ENCODE measurements at regions not wholly inside any gene's neighbourhood (a gene's known extent, or its start where the extent isn't known, plus 50 kb on each side); places are given as distances from the start of the nearest gene placed in this dataset.

GRCh38 chr1:232519186-232519585 is 110.7 kb downstream of the SIPA1L2 start:
- no peaks in the 10 kb centered on the region for H3K36me3 Mint-ChIP-seq
- no peaks in the 10 kb centered on the region for H3K4me1 Mint-ChIP-seq
- no peak for DNase-seq
- no peak overlapping the region for H3K27ac Mint-ChIP-seq
- no peak overlapping the region for H3K4me3 Mint-ChIP-seq
- H3K27me3 Mint-ChIP-seq: peaks cover 8% of the 10 kb centered on the region
- CTCF ChIA-PET: interaction anchor here (1.2 kb wide), 1 partner anchor 652 kb away, joined by 3 read pairs; no protein-coding TSS in a partner anchor
- H3K9me3 Mint-ChIP-seq: no peaks in the 10 kb centered on the region

GRCh38 chr1:232518349-232518748 is 111.6 kb downstream of the SIPA1L2 start:
- Mint-ChIP-seq H3K9me3 (no peaks in the 10 kb centered on the region), H3K4me1 (no peaks in the 10 kb centered on the region), H3K36me3 (no peaks in the 10 kb centered on the region), H3K4me3 (no peak overlapping the region), H3K27ac (no peak overlapping the region), H3K27me3 (peaks cover 8% of the 10 kb centered on the region)
- CTCF ChIA-PET: interaction anchor here (1.2 kb wide), 1 partner anchor 651 kb away, joined by 3 read pairs; no protein-coding TSS in a partner anchor
- DNase-seq: no peak

- CTCF ChIA-PET: no interaction called here
- no peaks in the 10 kb centered on the region for H3K9me3 Mint-ChIP-seq
- H3K36me3 Mint-ChIP-seq: no peaks in the 10 kb centered on the region
- H3K27ac Mint-ChIP-seq: no peak overlapping the region
- H3K4me1 Mint-ChIP-seq: no peaks in the 10 kb centered on the region
- no peak for DNase-seq
- H3K4me3 Mint-ChIP-seq: no peak overlapping the region
- H3K27me3 Mint-ChIP-seq: peaks cover 8% of the 10 kb centered on the region
Measured at GRCh38 chr1:232517204-232517603, 112.7 kb downstream of the SIPA1L2 start.

- H3K27ac Mint-ChIP-seq: no peak overlapping the region
- H3K9me3 Mint-ChIP-seq: no peaks in the 10 kb centered on the region
- CTCF ChIA-PET: no interaction called here
- no peaks in the 10 kb centered on the region for H3K36me3 Mint-ChIP-seq
- H3K4me1 Mint-ChIP-seq: no peaks in the 10 kb centered on the region
- no peak for DNase-seq
- H3K4me3 Mint-ChIP-seq: no peak overlapping the region
- H3K27me3 Mint-ChIP-seq: peaks cover 4% of the 10 kb centered on the region
Measured at GRCh38 chr1:232515706-232516105, 114.2 kb downstream of the SIPA1L2 start.

GRCh38 chr1:232512712-232513111 is 117.2 kb downstream of the SIPA1L2 start:
- H3K27me3 Mint-ChIP-seq: peaks cover 4% of the 10 kb centered on the region
- DNase-seq: no peak
- H3K27ac Mint-ChIP-seq: no peak overlapping the region
- H3K4me3 Mint-ChIP-seq: no peak overlapping the region
- no peaks in the 10 kb centered on the region for H3K4me1 Mint-ChIP-seq
- CTCF ChIA-PET: no interaction called here
- H3K36me3 Mint-ChIP-seq: no peaks in the 10 kb centered on the region
- H3K9me3 Mint-ChIP-seq: no peaks in the 10 kb centered on the region

GRCh38 chr1:232511172-232511571 is 118.8 kb downstream of the SIPA1L2 start:
- DNase-seq: no peak
- H3K27me3 Mint-ChIP-seq: peaks cover 4% of the 10 kb centered on the region
- H3K36me3 Mint-ChIP-seq: no peaks in the 10 kb centered on the region
- H3K4me1 Mint-ChIP-seq: no peaks in the 10 kb centered on the region
- no peaks in the 10 kb centered on the region for H3K9me3 Mint-ChIP-seq
- CTCF ChIA-PET: no interaction called here
- no peak overlapping the region for H3K27ac Mint-ChIP-seq
- no peak overlapping the region for H3K4me3 Mint-ChIP-seq

GRCh38 chr1:232510367-232511110 is 119.4 kb downstream of the SIPA1L2 start:
- no peaks in the 10 kb centered on the region for H3K9me3 Mint-ChIP-seq
- no peak for DNase-seq
- CTCF ChIA-PET: no interaction called here
- H3K27me3 Mint-ChIP-seq: peaks cover 5% of the 10 kb centered on the region
- H3K4me3 Mint-ChIP-seq: no peak overlapping the region
- H3K27ac Mint-ChIP-seq: no peak overlapping the region
- no peaks in the 10 kb centered on the region for H3K4me1 Mint-ChIP-seq
- H3K36me3 Mint-ChIP-seq: no peaks in the 10 kb centered on the region

- no peaks in the 10 kb centered on the region for H3K4me1 Mint-ChIP-seq
- H3K9me3 Mint-ChIP-seq: no peaks in the 10 kb centered on the region
- CTCF ChIA-PET: interaction anchor here (2.4 kb wide), 1 partner anchor 118 kb away, joined by 9 read pairs; no protein-coding TSS in a partner anchor
- DNase-seq: no peak
- H3K27me3 Mint-ChIP-seq: peaks cover 4% of the 10 kb centered on the region
- H3K36me3 Mint-ChIP-seq: no peaks in the 10 kb centered on the region
- no peak overlapping the region for H3K27ac Mint-ChIP-seq
- no peak overlapping the region for H3K4me3 Mint-ChIP-seq
Measured at GRCh38 chr1:232509570-232509969, 120.4 kb downstream of the SIPA1L2 start.

GRCh38 chr1:232508130-232508701 is 121.7 kb downstream of the SIPA1L2 start:
- Mint-ChIP-seq H3K4me3 (no peak overlapping the region), H3K9me3 (no peaks in the 10 kb centered on the region), H3K36me3 (no peaks in the 10 kb centered on the region), H3K4me1 (no peaks in the 10 kb centered on the region), H3K27ac (no peak overlapping the region), H3K27me3 (peaks cover 3% of the 10 kb centered on the region)
- no peak for DNase-seq
- CTCF ChIA-PET: interaction anchor here (2.4 kb wide), 1 partner anchor 119 kb away, joined by 9 read pairs; no protein-coding TSS in a partner anchor

GRCh38 chr1:232507571-232507970 is 122.4 kb downstream of the SIPA1L2 start:
- peaks cover 3% of the 10 kb centered on the region for H3K27me3 Mint-ChIP-seq
- no peak overlapping the region for H3K27ac Mint-ChIP-seq
- no peak for DNase-seq
- H3K9me3 Mint-ChIP-seq: no peaks in the 10 kb centered on the region
- H3K4me1 Mint-ChIP-seq: no peaks in the 10 kb centered on the region
- CTCF ChIA-PET: interaction anchor here (1.5 to 2.4 kb wide), 2 partner anchors 120 to 128 kb away, joined by 3 to 9 read pairs; no protein-coding TSS in a partner anchor
- H3K36me3 Mint-ChIP-seq: no peaks in the 10 kb centered on the region
- H3K4me3 Mint-ChIP-seq: no peak overlapping the region

- CTCF ChIA-PET: no interaction called here
- no peaks in the 10 kb centered on the region for H3K36me3 Mint-ChIP-seq
- DNase-seq: no peak
- H3K9me3 Mint-ChIP-seq: no peaks in the 10 kb centered on the region
- no peak overlapping the region for H3K27ac Mint-ChIP-seq
- peaks cover 3% of the 10 kb centered on the region for H3K27me3 Mint-ChIP-seq
- H3K4me1 Mint-ChIP-seq: no peaks in the 10 kb centered on the region
- H3K4me3 Mint-ChIP-seq: no peak overlapping the region
Measured at GRCh38 chr1:232505884-232506283, 124.0 kb downstream of the SIPA1L2 start.

GRCh38 chr1:232504651-232505050 is 125.3 kb downstream of the SIPA1L2 start:
- Mint-ChIP-seq H3K9me3 (no peaks in the 10 kb centered on the region), H3K4me3 (no peak overlapping the region), H3K27me3 (peaks cover 3% of the 10 kb centered on the region), H3K27ac (no peak overlapping the region), H3K4me1 (no peaks in the 10 kb centered on the region), H3K36me3 (no peaks in the 10 kb centered on the region)
- no peak for DNase-seq
- CTCF ChIA-PET: no interaction called here

GRCh38 chr1:232503497-232503896 is 126.4 kb downstream of the SIPA1L2 start:
- Mint-ChIP-seq H3K4me3 (no peak overlapping the region), H3K27me3 (peaks cover 3% of the 10 kb centered on the region), H3K36me3 (no peaks in the 10 kb centered on the region), H3K27ac (no peak overlapping the region), H3K4me1 (no peaks in the 10 kb centered on the region), H3K9me3 (no peaks in the 10 kb centered on the region)
- CTCF ChIA-PET: no interaction called here
- no peak for DNase-seq

GRCh38 chr1:232501854-232502253 is 128.1 kb downstream of the SIPA1L2 start:
- no peaks in the 10 kb centered on the region for H3K4me1 Mint-ChIP-seq
- no peaks in the 10 kb centered on the region for H3K36me3 Mint-ChIP-seq
- H3K4me3 Mint-ChIP-seq: no peak overlapping the region
- CTCF ChIA-PET: no interaction called here
- no peak overlapping the region for H3K27ac Mint-ChIP-seq
- no peaks in the 10 kb centered on the region for H3K9me3 Mint-ChIP-seq
- peaks cover 7% of the 10 kb centered on the region for H3K27me3 Mint-ChIP-seq
- DNase-seq: no peak

- H3K4me1 Mint-ChIP-seq: no peaks in the 10 kb centered on the region
- DNase-seq: no peak
- CTCF ChIA-PET: interaction anchor here (0.6 kb wide), 1 partner anchor 21 kb away, joined by 3 read pairs; no protein-coding TSS in a partner anchor
- H3K4me3 Mint-ChIP-seq: no peak overlapping the region
- H3K9me3 Mint-ChIP-seq: no peaks in the 10 kb centered on the region
- H3K27ac Mint-ChIP-seq: no peak overlapping the region
- H3K27me3 Mint-ChIP-seq: peaks cover 4% of the 10 kb centered on the region
- H3K36me3 Mint-ChIP-seq: no peaks in the 10 kb centered on the region
Measured at GRCh38 chr1:232499188-232499587, 130.7 kb downstream of the SIPA1L2 start.

Measured in activated naive CD4-positive, alpha-beta T cell treated with anti-CD3 and anti-CD28 coated beads, Interleukin-2, amount 10 ng/mL, durations not matched to agents 7 days and 5 days (primary cell).